MCF 10A (cell line): ENCODE measurements at regions not wholly inside any gene's neighbourhood (a gene's known extent, or its start where the extent isn't known, plus 50 kb on each side); places are given as distances from the start of the nearest gene placed in this dataset.

Experiments
- BruUV-seq: library from RNA; stranded (reverse); fragments of 400-500 nt; replicated peaks from 2 replicates; lab custom pipeline; 2021; lab: Mats Ljungman, UMichigan
- CTCF ChIA-PET: fragments of 300-600 bp; sonication (Branson Sonifier 250); formaldehyde crosslinking; extraction: SDS; loops from one replicate; lab custom pipeline; 2021; ENCODE audit warnings: antibody characterized with exemption, inconsistent platforms; lab: Yijun Ruan, JAX
- POLR2A ChIA-PET: fragments of 300-600, 350-650 bp; sonication (Branson Sonifier 250); formaldehyde crosslinking; extraction: SDS; loops from one replicate; lab custom pipeline; 2020; ENCODE audit warnings: antibody characterized with exemption, inconsistent platforms; lab: Yijun Ruan, JAX
- DNase-seq: peaks from one replicate; pipeline ENCODE4 v3.0.0-alpha.2; 2018; ENCODE audit not compliant: unreplicated experiment
- H3K27ac Mint-ChIP-seq: one replicate; pipeline ENCODE4 v1.8.0; 2022; ENCODE audit warnings: mild to moderate bottlenecking, low read depth, mixed read lengths; ENCODE audit not compliant: unreplicated experiment
- H3K27me3 Mint-ChIP-seq: one replicate; pipeline ENCODE4 v1.8.0; 2022; ENCODE audit warnings: mixed read lengths; ENCODE audit not compliant: insufficient read depth, unreplicated experiment
- H3K36me3 Mint-ChIP-seq: one replicate; pipeline ENCODE4 v1.8.0; 2022; ENCODE audit warnings: mild to moderate bottlenecking, moderate library complexity, mixed read lengths; ENCODE audit not compliant: insufficient read depth, unreplicated experiment
- H3K4me1 Mint-ChIP-seq: one replicate; pipeline ENCODE4 v1.8.0; 2022; ENCODE audit warnings: mixed read lengths; ENCODE audit not compliant: insufficient read depth, unreplicated experiment
- H3K4me3 Mint-ChIP-seq: one replicate; pipeline ENCODE4 v1.8.0; 2022; ENCODE audit warnings: mild to moderate bottlenecking, moderate library complexity, mixed read lengths; ENCODE audit not compliant: unreplicated experiment
- H3K9me3 Mint-ChIP-seq: one replicate; pipeline ENCODE4 v1.8.0; 2022; ENCODE audit warnings: mixed read lengths; ENCODE audit not compliant: unreplicated experiment
- intact Hi-C: fragments of 100-400 bp; cut with micrococcal nuclease; formaldehyde crosslinking; loops from 2 replicates; pipeline ENCODE4 v1.14.1; 2022
- TF ChIP-seq, protein P1 (sequence below): fragments of 200-600 bp; IDR thresholded peaks from one replicate; pipeline ENCODE4 v1.8.0; 2022; ENCODE audit warnings: antibody characterized with exemption, mild to moderate bottlenecking; ENCODE audit not compliant: unreplicated experiment

GRCh38 chr2:16559278-16560067, 106.2 kb downstream of the CYRIA start:
- TF ChIP-seq, protein P1, sequence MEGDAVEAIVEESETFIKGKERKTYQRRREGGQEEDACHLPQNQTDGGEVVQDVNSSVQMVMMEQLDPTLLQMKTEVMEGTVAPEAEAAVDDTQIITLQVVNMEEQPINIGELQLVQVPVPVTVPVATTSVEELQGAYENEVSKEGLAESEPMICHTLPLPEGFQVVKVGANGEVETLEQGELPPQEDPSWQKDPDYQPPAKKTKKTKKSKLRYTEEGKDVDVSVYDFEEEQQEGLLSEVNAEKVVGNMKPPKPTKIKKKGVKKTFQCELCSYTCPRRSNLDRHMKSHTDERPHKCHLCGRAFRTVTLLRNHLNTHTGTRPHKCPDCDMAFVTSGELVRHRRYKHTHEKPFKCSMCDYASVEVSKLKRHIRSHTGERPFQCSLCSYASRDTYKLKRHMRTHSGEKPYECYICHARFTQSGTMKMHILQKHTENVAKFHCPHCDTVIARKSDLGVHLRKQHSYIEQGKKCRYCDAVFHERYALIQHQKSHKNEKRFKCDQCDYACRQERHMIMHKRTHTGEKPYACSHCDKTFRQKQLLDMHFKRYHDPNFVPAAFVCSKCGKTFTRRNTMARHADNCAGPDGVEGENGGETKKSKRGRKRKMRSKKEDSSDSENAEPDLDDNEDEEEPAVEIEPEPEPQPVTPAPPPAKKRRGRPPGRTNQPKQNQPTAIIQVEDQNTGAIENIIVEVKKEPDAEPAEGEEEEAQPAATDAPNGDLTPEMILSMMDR = no peak
- no peaks in the 10 kb centered on the region for H3K36me3 Mint-ChIP-seq
- intact Hi-C loops = no loop called here
- no peaks in the 10 kb centered on the region for H3K27me3 Mint-ChIP-seq
- H3K4me3 Mint-ChIP-seq = no peak overlapping the region
- no peak for DNase-seq
- ChIA-PET POLR2A (no interaction called here), CTCF (no interaction called here)
- no peak overlapping the region for H3K27ac Mint-ChIP-seq
- BruUV-seq = no TSS peak
- no peaks in the 10 kb centered on the region for H3K9me3 Mint-ChIP-seq
- H3K4me1 Mint-ChIP-seq = no peaks in the 10 kb centered on the region

DNA sequence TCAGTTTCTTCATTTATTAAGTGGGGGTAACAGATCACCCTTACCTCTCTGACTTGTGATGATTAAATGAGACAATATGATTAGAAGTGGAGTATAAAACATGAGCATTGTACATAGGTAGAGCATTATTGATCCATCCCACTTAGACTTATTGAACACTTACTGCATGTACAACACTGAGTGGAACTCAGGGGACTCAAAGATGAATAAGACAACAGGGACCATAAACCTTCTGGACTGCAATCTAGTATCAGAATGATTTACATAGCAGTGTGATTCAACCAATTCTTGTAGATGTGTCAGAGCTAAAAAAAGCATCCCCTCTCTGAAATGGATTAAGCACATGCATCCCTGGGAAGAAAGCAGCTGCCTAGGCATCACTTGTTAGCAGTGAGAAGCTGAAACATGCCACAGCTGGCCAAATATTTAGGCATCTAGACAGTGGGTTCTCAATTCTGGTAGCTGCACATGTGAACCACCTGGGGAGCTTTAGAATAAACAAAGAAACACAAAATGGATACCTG, 111.5 kb downstream of the CYRIA start:
- intact Hi-C loops = no loop called here
- BruUV-seq = no TSS peak
- CTCF ChIA-PET = interaction anchor here (0.5 to 3.6 kb wide), 8 partner anchors 10 to 1516 kb away, joined by 3 to 21 read pairs (median 3); no protein-coding TSS in a partner anchor

DNA sequence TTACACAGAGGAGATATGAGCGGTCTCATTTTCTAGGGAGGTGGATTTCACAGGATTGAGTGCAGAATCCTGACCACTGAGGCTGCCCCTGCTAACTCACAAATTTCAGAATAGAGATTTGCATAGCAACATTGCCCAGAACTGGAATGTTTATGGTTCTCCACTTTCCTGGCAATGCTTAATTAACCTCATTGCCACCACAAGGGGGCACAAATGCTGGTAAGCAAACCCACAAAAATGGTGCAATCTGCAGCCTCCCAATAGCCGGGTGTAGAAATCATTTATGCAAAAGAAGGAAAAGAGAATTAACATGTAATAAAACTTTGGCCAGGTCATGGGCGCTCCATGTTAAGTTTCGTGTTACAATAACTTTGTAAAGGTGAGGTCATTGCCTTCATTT, 112.4 kb downstream of the CYRIA start:
- intact Hi-C loops = loop anchor here (1.0 kb wide), 2 partner anchors 56 to 204 kb away; no protein-coding TSS in a partner anchor
- DNase-seq = peak; percentile 71
- H3K9me3 Mint-ChIP-seq = no peaks in the 10 kb centered on the region
- CTCF ChIA-PET = interaction anchor here (1.0 to 3.6 kb wide), 6 partner anchors 10 to 60 kb away, joined by 3 to 21 read pairs (median 3); no protein-coding TSS in a partner anchor
- peaks cover 8% of the 10 kb centered on the region for H3K27me3 Mint-ChIP-seq
- no peaks in the 10 kb centered on the region for H3K4me1 Mint-ChIP-seq
- POLR2A ChIA-PET = no interaction called here
- H3K36me3 Mint-ChIP-seq = no peaks in the 10 kb centered on the region
- H3K27ac Mint-ChIP-seq = no peak overlapping the region
- no peak overlapping the region for H3K4me3 Mint-ChIP-seq
- no TSS peak for BruUV-seq
- TF ChIP-seq, protein P1 = no peak

More for the DNA sequence above, 111.5 kb downstream of the CYRIA start:
- DNase-seq = no peak
- no peaks in the 10 kb centered on the region for H3K36me3 Mint-ChIP-seq
- no peak overlapping the region for H3K27ac Mint-ChIP-seq
- no peaks in the 10 kb centered on the region for H3K9me3 Mint-ChIP-seq
- TF ChIP-seq, protein P1 = no peak
- no peak overlapping the region for H3K4me3 Mint-ChIP-seq
- H3K27me3 Mint-ChIP-seq = peaks cover 8% of the 10 kb centered on the region
- H3K4me1 Mint-ChIP-seq = no peaks in the 10 kb centered on the region
- POLR2A ChIA-PET = no interaction called here

DNA sequence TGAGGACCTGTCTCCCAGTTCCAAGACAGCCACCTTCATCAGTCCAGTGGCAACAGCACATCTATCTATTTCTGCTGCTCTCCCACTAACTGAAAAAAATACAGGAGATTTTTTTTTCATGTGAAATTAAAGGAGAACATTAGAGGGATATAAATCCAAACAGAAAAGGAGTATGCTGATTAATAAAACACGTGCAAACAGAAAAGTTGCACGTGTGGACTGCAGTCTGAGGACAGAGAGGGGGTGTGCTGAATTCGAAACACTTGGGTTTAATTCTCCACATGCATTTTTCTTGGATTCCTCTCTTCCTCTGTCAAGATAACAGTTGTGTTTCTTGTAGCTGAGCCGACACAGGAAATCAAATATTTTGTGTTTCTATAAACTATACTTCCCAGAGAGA, 113.4 kb downstream of the CYRIA start:
- H3K9me3 Mint-ChIP-seq = no peaks in the 10 kb centered on the region
- H3K36me3 Mint-ChIP-seq = no peaks in the 10 kb centered on the region
- BruUV-seq = no TSS peak
- peaks cover 8% of the 10 kb centered on the region for H3K27me3 Mint-ChIP-seq
- intact Hi-C loops = no loop called here
- ChIA-PET POLR2A (no interaction called here), CTCF (interaction anchor here (0.6 to 3.6 kb wide), 10 partner anchors 11 to 743 kb away, joined by 3 to 21 read pairs (median 3); partner anchors contain the start of gene MYCN)
- no peak overlapping the region for H3K27ac Mint-ChIP-seq
- DNase-seq = no peak
- TF ChIP-seq, protein P1 = no peak
- no peak overlapping the region for H3K4me3 Mint-ChIP-seq
- no peaks in the 10 kb centered on the region for H3K4me1 Mint-ChIP-seq
